HCT116 (cell line): ENCODE measurements at regions not wholly inside any gene's neighbourhood (a gene's known extent, or its start where the extent isn't known, plus 50 kb on each side); places are given as distances from the start of the nearest gene placed in this dataset.

ENCODE experiments used
- CEBPB ChIP-seq: IDR thresholded peaks from 2 replicates; pipeline ENCODE4 v1.6.1; 2012; ENCODE audit warnings: low read depth
- ELF1 ChIP-seq: IDR thresholded peaks from 2 replicates; pipeline ENCODE4 v1.6.1; 2012; ENCODE audit warnings: low read depth, borderline replicate concordance
- FOSL1 ChIP-seq: IDR thresholded peaks from 2 replicates; pipeline ENCODE4 v1.6.1; 2012; ENCODE audit warnings: low read depth
- POLR2A ChIP-seq: IDR thresholded peaks from 2 replicates; pipeline ENCODE4 v1.7.0; 2011; ENCODE audit warnings: borderline replicate concordance; ENCODE audit not compliant: insufficient read depth, insufficient read length; ENCODE audit errors: extremely low read depth
- POLR2AphosphoS5 ChIP-seq: IDR thresholded peaks from 2 replicates; pipeline ENCODE4 v1.6.1; 2011; ENCODE audit warnings: mild to moderate bottlenecking, low read depth, low read length, moderate library complexity
- ZNF274 ChIP-seq: fragments of 200-500 bp; sonication (Bioruptor generic); IDR thresholded peaks from 2 replicates; pipeline ENCODE4 v1.6.1; 2014; ENCODE audit warnings: mild to moderate bottlenecking, low read depth, low read length, inconsistent platforms
- TF ChIP-seq, protein P1 (sequence below), 3 experiments: fragments of 200-600 bp in 1 of 3; sonication (generic) in 1 of 3; IDR thresholded peaks in 2 of 3; conservative IDR thresholded peaks in 1 of 3; 2 replicates each; pipeline ENCODE4 v1.5.1; 2012 to 2017; ENCODE audit warnings: low read depth in 2 of 3, low read length in 2 of 3, antibody characterized with exemption in 1 of 3, borderline replicate concordance in 1 of 3, control low read depth in 1 of 3, mild to moderate bottlenecking in 1 of 3, mixed read lengths in 1 of 3, mixed run types in 1 of 3, moderate library complexity in 1 of 3; ENCODE audit not compliant: insufficient read depth in 1 of 3
- TF ChIP-seq, protein P2 (sequence below): IDR thresholded peaks from 2 replicates; pipeline ENCODE4 v1.6.1; 2012

GRCh38 chr15:81502439-81502838, 128.4 kb upstream of the TMC3 start:
- TF ChIP-seq ZNF274, result no peak
- TF ChIP-seq, protein P1, sequence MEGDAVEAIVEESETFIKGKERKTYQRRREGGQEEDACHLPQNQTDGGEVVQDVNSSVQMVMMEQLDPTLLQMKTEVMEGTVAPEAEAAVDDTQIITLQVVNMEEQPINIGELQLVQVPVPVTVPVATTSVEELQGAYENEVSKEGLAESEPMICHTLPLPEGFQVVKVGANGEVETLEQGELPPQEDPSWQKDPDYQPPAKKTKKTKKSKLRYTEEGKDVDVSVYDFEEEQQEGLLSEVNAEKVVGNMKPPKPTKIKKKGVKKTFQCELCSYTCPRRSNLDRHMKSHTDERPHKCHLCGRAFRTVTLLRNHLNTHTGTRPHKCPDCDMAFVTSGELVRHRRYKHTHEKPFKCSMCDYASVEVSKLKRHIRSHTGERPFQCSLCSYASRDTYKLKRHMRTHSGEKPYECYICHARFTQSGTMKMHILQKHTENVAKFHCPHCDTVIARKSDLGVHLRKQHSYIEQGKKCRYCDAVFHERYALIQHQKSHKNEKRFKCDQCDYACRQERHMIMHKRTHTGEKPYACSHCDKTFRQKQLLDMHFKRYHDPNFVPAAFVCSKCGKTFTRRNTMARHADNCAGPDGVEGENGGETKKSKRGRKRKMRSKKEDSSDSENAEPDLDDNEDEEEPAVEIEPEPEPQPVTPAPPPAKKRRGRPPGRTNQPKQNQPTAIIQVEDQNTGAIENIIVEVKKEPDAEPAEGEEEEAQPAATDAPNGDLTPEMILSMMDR (IDR thresholded peaks at IDR 0.05 in 2 of 3, conservative IDR thresholded peaks at IDR 0.05 in 1 of 3; ENCODE audit: borderline replicate concordance in 1 of 3, insufficient read depth in 1 of 3, low read depth in 2 of 3, low read length in 2 of 3), result no peak
- TF ChIP-seq CEBPB, result no peak
- no peak for TF ChIP-seq ELF1
- TF ChIP-seq POLR2AphosphoS5, result no peak
- no peak for TF ChIP-seq FOSL1
- no peak for TF ChIP-seq POLR2A
- TF ChIP-seq, protein P2, sequence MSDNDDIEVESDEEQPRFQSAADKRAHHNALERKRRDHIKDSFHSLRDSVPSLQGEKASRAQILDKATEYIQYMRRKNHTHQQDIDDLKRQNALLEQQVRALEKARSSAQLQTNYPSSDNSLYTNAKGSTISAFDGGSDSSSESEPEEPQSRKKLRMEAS, result no peak
